Stimulated activated CD4-positive, alpha-beta T cell treated with anti-CD3 and anti-CD28 coated beads, Interleukin-15, amount 100 ng/mL, for 1 hour (primary cell): ENCODE measurements at regions not wholly inside any gene's neighbourhood (a gene's known extent, or its start where the extent isn't known, plus 50 kb on each side); places are given as distances from the start of the nearest gene placed in this dataset.
"Not testable (repeated sequence)": the region's sequence is repeated elsewhere in the genome, so short reads cannot be mapped to it uniquely, and the experiment has no call there.

Source experiments
- DNase-seq, 2 donors: peaks; one replicate each; pipeline ENCODE4 v3.0.0-alpha.2; 2020; ENCODE audit warnings: low read depth in 1 of 2, low spot score in 1 of 2

DNA sequence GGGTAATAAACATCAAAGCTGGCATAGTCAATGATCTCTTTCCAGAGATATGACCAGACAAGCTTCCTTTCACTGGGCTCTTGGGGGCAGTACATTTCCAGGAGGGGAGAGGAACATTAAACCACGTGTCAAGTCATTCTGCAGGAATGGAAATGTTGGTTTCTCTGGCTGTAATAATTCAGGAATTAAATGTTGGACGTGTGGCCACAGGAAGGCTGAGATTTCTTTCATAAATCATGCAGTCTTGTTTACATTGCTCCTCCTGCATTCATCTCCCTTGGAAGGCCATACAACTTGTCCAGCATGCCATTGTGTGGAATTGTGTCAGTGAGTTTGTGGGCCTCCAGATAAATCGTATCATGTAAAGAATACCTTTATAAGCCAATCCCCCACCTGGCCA is 259.2 kb downstream of the ADGRL2 start:
- no peak for DNase-seq

DNA sequence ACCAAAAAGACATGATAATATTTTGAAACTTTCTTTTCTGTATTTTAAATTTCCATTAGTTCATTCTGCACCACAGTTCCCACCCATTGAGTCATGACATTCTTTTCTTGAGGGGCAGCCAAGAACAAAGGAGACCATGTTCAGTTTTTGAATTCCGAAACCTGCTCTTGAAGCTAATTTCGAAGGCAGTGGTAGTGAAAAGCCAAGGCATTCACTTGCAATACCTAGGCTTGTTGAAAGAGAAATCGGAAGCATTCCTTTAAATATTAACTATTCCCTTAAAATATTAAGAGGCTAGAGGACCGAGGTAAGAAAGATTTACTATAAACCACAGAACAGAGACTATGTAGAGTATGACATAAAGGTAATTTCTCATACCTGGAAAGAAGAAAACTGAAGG is 256.3 kb downstream of the ADGRL2 start:
- DNase-seq = no peak

DNA sequence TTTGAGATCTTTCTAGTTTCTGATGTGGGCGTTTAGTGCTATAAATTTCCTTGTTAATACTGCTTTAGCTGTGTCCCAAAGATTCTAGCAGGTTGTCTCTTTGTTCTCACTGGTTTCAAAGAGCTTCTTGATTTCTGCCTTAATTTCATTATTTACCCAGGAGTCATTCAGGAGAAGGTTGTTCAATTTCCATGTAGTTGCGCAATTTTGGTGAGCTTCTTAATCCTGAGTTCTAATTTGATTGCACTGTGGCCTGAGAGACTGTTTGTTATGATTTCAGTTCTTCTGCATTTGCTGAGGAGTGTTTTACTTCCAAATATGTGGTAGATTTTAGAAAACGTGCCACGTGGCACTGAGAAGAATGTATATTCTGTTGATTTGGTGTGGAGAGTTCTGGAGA is 254.6 kb downstream of the ADGRL2 start:
- not testable (repeated sequence) for DNase-seq

DNA sequence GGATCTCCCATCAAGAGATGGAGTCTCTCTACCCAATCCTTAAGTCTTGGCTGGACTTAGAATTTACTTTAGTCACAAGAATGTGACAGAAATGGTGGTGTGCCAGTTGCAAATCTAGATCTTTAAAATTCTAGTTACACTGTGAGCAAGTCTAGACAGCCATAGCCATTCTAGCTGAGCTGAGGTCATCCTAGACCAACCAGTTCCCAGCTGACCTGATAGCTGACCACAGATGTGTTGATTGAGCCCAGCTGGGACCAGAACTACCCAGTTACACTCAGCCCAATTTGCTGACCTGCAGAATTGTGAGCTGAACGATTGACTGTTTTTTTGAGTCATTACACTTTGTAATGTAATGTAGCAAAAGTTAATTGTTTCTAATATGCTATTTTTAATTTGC is 251.8 kb downstream of the ADGRL2 start:
- DNase-seq = no peak

DNA sequence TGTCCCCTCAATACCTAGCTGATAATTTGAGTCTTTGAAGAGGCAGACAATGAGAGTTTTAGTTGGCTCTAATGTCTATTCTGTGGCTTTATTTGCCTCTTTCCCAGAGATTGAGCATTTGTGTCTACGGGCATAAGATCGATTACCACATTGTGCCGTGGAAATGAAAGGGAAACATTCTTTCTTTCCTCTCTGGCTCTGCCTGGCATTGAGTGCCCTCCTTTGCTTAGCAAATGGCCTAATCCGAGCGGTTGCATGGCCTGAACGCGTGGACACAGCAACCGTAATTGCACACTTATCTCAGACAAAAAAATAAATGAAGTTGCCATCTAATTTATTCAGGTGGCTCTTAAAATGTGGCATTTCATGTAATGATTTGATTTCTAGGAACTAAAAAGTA is 247.9 kb downstream of the ADGRL2 start:
- DNase-seq = no peak

DNA sequence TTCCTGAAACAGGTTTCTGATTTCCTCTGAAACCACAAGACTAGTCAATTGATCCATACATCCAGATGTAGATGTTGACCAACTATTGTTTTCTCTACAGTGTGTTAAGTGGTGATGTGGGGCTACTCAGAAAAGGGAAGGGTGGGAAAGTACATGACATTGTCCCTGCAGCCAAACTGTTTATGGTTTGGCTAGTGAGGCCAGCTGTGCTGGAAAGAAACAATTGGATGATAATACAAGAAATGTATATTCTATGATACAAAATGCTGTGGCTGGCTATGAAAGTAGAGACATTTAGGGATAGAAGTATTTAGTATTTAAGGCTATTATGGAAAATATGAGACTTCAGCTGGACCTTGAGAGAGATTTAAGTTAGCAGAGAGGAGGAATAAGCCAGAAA is 244.5 kb downstream of the ADGRL2 start:
- DNase-seq = no peak

DNA sequence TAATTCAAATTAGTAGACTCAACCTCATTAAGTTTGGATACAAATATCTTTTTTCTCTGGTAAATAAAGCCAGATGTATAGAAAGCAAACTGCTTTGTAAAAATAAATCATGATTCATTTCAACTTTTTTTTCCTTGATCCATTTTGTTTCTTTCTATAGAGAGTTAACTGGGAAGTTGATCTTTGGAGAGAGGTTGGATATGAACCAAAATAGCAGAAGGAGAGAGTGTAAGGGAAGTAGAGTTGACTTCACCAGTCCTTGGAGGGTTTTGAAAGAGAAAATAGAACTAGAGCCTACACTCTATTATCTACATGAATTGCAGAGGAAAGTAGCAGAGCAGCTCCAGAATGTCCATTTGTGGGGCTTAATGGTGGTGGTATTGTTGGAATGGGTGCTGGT is 243.8 kb downstream of the ADGRL2 start:
- DNase-seq = no peak

DNA sequence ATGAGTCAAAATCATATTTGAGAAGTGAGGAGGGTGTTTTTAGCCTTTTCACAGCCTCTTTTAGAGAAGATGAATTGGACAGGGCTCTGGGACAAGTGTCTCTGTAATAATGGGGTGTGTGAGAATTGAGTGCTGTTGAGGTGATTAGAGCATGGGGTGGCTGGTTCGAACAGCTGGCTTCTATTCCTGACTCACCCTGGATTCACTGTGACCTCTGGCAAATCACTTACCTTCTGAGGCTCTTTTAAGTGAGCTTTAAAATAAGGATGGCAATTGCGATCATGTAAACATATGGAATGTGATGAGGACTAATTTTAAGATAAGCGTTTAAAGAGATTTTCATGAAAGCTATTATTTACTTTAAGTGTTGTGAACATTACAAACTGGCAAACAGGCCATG is 243.4 kb downstream of the ADGRL2 start:
- no peak for DNase-seq

DNA sequence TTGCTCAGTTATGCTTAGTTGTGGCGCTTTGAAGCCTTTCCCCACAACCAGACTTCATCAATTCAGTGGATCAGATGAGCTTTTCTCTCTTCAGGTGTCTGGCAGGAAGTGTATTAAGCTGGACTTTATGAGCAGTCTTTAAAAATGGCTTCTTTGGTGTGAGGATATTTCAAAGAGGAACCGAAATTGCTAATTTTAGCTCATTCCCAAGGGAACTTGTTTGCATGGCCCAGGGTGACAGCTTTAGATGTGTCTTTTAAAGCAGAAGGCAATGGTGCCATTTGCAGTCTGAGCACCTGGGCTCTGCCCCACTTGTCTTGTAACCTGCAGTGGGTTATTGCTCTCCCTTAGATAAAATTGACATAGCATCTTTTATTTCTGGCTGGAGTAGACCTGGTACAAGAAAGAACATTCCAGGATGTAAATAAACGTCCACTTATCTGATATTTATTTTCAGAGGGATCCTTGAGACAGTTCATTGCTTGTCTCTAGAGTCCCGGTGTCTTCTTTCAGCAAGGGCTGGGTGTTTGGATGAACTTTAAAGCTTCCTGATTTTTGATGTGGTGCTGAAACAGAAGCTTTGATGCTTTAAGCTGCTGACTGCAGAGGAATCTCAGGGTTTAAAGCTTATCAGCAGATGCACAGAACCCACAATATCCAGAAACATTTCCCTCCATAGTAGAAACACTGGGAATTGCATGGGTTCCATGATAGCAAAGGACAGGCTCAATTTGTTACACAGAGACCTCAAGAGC is 241.7 kb downstream of the ADGRL2 start:
- DNase-seq = no peak
